GM19023 (cell line): ENCODE measurements at regions not wholly inside any gene's neighbourhood (a gene's known extent, or its start where the extent isn't known, plus 50 kb on each side); places are given as distances from the start of the nearest gene placed in this dataset.
"Not testable (repeated sequence)": the region's sequence is repeated elsewhere in the genome, so short reads cannot be mapped to it uniquely, and the experiment has no call there.

Experiments used
- ATAC-seq: cut with Tn5 transposase; IDR thresholded peaks from one replicate; pipeline ENCODE4 v1.9.1; 2021; ENCODE audit warnings: mild to moderate bottlenecking, moderate library complexity; ENCODE audit not compliant: unreplicated experiment

- peak; percentile 80 for ATAC-seq
These were observed 340.5 kb upstream of the SYNCRIP start for GRCh38 chr6:85983032-85983659.

GRCh38 chr6:85977661-85978060 lies 335.0 kb upstream of the SYNCRIP start:
- no peak for ATAC-seq

- ATAC-seq: peak; percentile 59
These were observed 333.3 kb upstream of the SYNCRIP start for GRCh38 chr6:85975957-85976356.

- ATAC-seq: no peak
These were observed 328.6 kb upstream of the SYNCRIP start for GRCh38 chr6:85971238-85971637.

- ATAC-seq: no peak
These were observed 324.1 kb upstream of the SYNCRIP start for GRCh38 chr6:85966828-85967227.

GRCh38 chr6:85961746-85962145 lies 319.1 kb upstream of the SYNCRIP start:
- no peak for ATAC-seq

GRCh38 chr6:85961125-85961524 lies 318.4 kb upstream of the SYNCRIP start:
- ATAC-seq: no peak

- no peak for ATAC-seq
These were observed 305.8 kb upstream of the SYNCRIP start for GRCh38 chr6:85948481-85948880.

- ATAC-seq: no peak
These were observed 302.9 kb upstream of the SYNCRIP start for GRCh38 chr6:85945459-85946185.

GRCh38 chr6:85944776-85945175 lies 302.1 kb upstream of the SYNCRIP start:
- no peak for ATAC-seq

- ATAC-seq: no peak
These were observed 300.2 kb upstream of the SYNCRIP start for GRCh38 chr6:85942844-85943243.

GRCh38 chr6:85936916-85937315 lies 294.2 kb upstream of the SYNCRIP start:
- no peak for ATAC-seq

- peak; percentile 95 for ATAC-seq
These were observed 280.3 kb upstream of the SYNCRIP start for GRCh38 chr6:85923013-85923430.

- ATAC-seq: no peak
These were observed 278.1 kb upstream of the SYNCRIP start for GRCh38 chr6:85920782-85921181.

- no peak for ATAC-seq
These were observed 274.8 kb upstream of the SYNCRIP start for GRCh38 chr6:85917522-85917921.

- no peak for ATAC-seq
These were observed 270.3 kb upstream of the SYNCRIP start for GRCh38 chr6:85913001-85913400.

- ATAC-seq: no peak
These were observed 269.9 kb upstream of the SYNCRIP start for GRCh38 chr6:85912582-85912981.

- no peak for ATAC-seq
These were observed 268.4 kb upstream of the SYNCRIP start for GRCh38 chr6:85911067-85911466.

GRCh38 chr6:85908120-85908519 lies 265.4 kb upstream of the SYNCRIP start:
- not testable (repeated sequence) for ATAC-seq

GRCh38 chr6:85892346-85892745 lies 249.7 kb upstream of the SYNCRIP start:
- no peak for ATAC-seq

- no peak for ATAC-seq
These were observed 244.8 kb upstream of the SYNCRIP start for GRCh38 chr6:85887461-85887860.

GRCh38 chr6:85868685-85869084 lies 226.0 kb upstream of the SYNCRIP start:
- no peak for ATAC-seq

- no peak for ATAC-seq
These were observed 224.9 kb upstream of the SYNCRIP start for GRCh38 chr6:85867595-85867994.
